Naive thymus-derived CD8-positive, alpha-beta T cell (primary cell): ENCODE measurements at regions not wholly inside any gene's neighbourhood (a gene's known extent, or its start where the extent isn't known, plus 50 kb on each side); places are given as distances from the start of the nearest gene placed in this dataset.
"Not testable (repeated sequence)": the region's sequence is repeated elsewhere in the genome, so short reads cannot be mapped to it uniquely, and the experiment has no call there.

Experiments
- ATAC-seq, 2 donors: fragments of 150-1000 bp; cut with Tn5 transposase in 1 of 2; sonication (Bioruptor Pico), chemical (Tn5 transposase) in 1 of 2; 1 replicate in 1 of 2; 2 replicates in 1 of 2; pipeline ENCODE4 v1.10.0; 2021; ENCODE audit warnings: mild to moderate bottlenecking in 2 of 2, moderate library complexity in 2 of 2
- POLR2A ChIA-PET: fragments of 350-600 bp; sonication (Branson Sonifier 250); formaldehyde crosslinking; loops from one replicate; lab custom pipeline; 2021; ENCODE audit warnings: antibody characterized with exemption; lab: Charles Lee
- DNase-seq, 10 donors: peaks; one replicate each; pipeline versions ENCODE4 v3.0.0 to v3.0.0-alpha.2; 2020 to 2022
- H3K27ac Mint-ChIP-seq, 10 donors: one replicate each; pipeline ENCODE4 v1.8.0; 2020 to 2022; ENCODE audit warnings: mild to moderate bottlenecking in 10 of 10, mixed read lengths in 10 of 10, moderate library complexity in 4 of 10, inconsistent platforms in 1 of 10
- H3K27me3 Mint-ChIP-seq, 5 donors: one replicate each; pipeline ENCODE4 v1.8.0; 2021 to 2022; ENCODE audit warnings: mixed read lengths in 5 of 5
- H3K36me3 Mint-ChIP-seq, 3 donors: one replicate each; pipeline ENCODE4 v1.8.0; 2020 to 2022; ENCODE audit warnings: mixed read lengths in 3 of 3, mild to moderate bottlenecking in 2 of 3, inconsistent platforms in 1 of 3
- H3K4me1 Mint-ChIP-seq, 4 donors: one replicate each; pipeline ENCODE4 v1.8.0; 2021 to 2022; ENCODE audit warnings: mixed read lengths in 4 of 4
- H3K4me3 Mint-ChIP-seq, 10 donors: one replicate each; pipeline ENCODE4 v1.8.0; 2020 to 2022; ENCODE audit warnings: mild to moderate bottlenecking in 10 of 10, mixed read lengths in 10 of 10, moderate library complexity in 6 of 10, inconsistent platforms in 1 of 10
- H3K9me3 Mint-ChIP-seq, 9 donors: one replicate each; pipeline ENCODE4 v1.8.0; 2020 to 2022; ENCODE audit warnings: mixed read lengths in 9 of 9, mild to moderate bottlenecking in 3 of 9, inconsistent platforms in 1 of 9, moderate library complexity in 1 of 9

- ATAC-seq, result no peak
- Mint-ChIP-seq H3K27me3 (peaks cover 0 to 9% (median 0%) of the 10 kb centered on the region in 5 donors), H3K36me3 (no peaks in the 10 kb centered on the region), H3K9me3 (peaks cover 0 to 6% (median 0%) of the 10 kb centered on the region in 9 donors), H3K27ac (no peak overlapping the region), H3K4me1 (no peaks in the 10 kb centered on the region), H3K4me3 (no peak overlapping the region)
- no peak for DNase-seq
- POLR2A ChIA-PET, result no interaction called here
Measured at GRCh38 chr6:85078058-85078457, 313.7 kb upstream of the TBX18 start.

- POLR2A ChIA-PET, result no interaction called here
- Mint-ChIP-seq H3K9me3 (peaks cover 0 to 6% (median 0%) of the 10 kb centered on the region in 9 donors), H3K4me1 (no peaks in the 10 kb centered on the region), H3K36me3 (no peaks in the 10 kb centered on the region), H3K4me3 (no peak overlapping the region), H3K27ac (no peak overlapping the region), H3K27me3 (peaks cover 0 to 9% (median 0%) of the 10 kb centered on the region in 5 donors)
- ATAC-seq (no peak), DNase-seq (no peak)
Measured at GRCh38 chr6:85077098-85077497, 312.7 kb upstream of the TBX18 start.

- H3K4me1 Mint-ChIP-seq, H3K27ac Mint-ChIP-seq, H3K36me3 Mint-ChIP-seq, H3K4me3 Mint-ChIP-seq, DNase-seq, POLR2A ChIA-PET, H3K27me3 Mint-ChIP-seq, ATAC-seq: not testable (repeated sequence)
- peaks cover 0 to 19% (median 2%) of the 10 kb centered on the region in 9 donors for H3K9me3 Mint-ChIP-seq
Measured at GRCh38 chr6:85071845-85072244, 307.4 kb upstream of the TBX18 start.

- peaks cover 0 to 14% (median 0%) of the 10 kb centered on the region in 5 donors for H3K27me3 Mint-ChIP-seq
- H3K9me3 Mint-ChIP-seq, result peaks cover 0 to 19% (median 0%) of the 10 kb centered on the region in 9 donors
- H3K27ac Mint-ChIP-seq, result no peak overlapping the region
- DNase-seq, result no peak
- ATAC-seq, result no peak
- POLR2A ChIA-PET, result no interaction called here
- no peaks in the 10 kb centered on the region for H3K4me1 Mint-ChIP-seq
- peaks cover 0 to 8% (median 0%) of the 10 kb centered on the region in 3 donors for H3K36me3 Mint-ChIP-seq
- no peak overlapping the region for H3K4me3 Mint-ChIP-seq
Measured at GRCh38 chr6:85069577-85069976, 305.2 kb upstream of the TBX18 start.

- Mint-ChIP-seq H3K9me3 (peaks cover 0 to 19% (median 0%) of the 10 kb centered on the region in 9 donors), H3K4me1 (no peaks in the 10 kb centered on the region), H3K4me3 (no peak overlapping the region), H3K27ac (no peak overlapping the region), H3K27me3 (peaks cover 0 to 21% (median 3%) of the 10 kb centered on the region in 5 donors), H3K36me3 (peaks cover 0 to 8% (median 0%) of the 10 kb centered on the region in 3 donors)
- POLR2A ChIA-PET, result no interaction called here
- DNase-seq (no peak), ATAC-seq (no peak)
Measured at GRCh38 chr6:85068221-85068620, 303.8 kb upstream of the TBX18 start.

GRCh38 chr6:85066266-85066665, 301.9 kb upstream of the TBX18 start:
- no peak for ATAC-seq
- Mint-ChIP-seq H3K4me1 (no peaks in the 10 kb centered on the region), H3K27ac (no peak overlapping the region), H3K9me3 (peaks cover 0 to 15% (median 1%) of the 10 kb centered on the region in 9 donors), H3K4me3 (no peak overlapping the region), H3K36me3 (peaks cover 0 to 8% (median 0%) of the 10 kb centered on the region in 3 donors), H3K27me3 (peaks cover 0 to 23% (median 3%) of the 10 kb centered on the region in 5 donors)
- DNase-seq, result no peak
- POLR2A ChIA-PET, result no interaction called here

GRCh38 chr6:85065831-85066230, 301.4 kb upstream of the TBX18 start:
- Mint-ChIP-seq H3K4me1 (no peaks in the 10 kb centered on the region), H3K9me3 (peaks cover 0 to 11% (median 2%) of the 10 kb centered on the region in 9 donors), H3K27me3 (peaks cover 0 to 23% (median 3%) of the 10 kb centered on the region in 5 donors), H3K36me3 (peaks cover 0 to 8% (median 0%) of the 10 kb centered on the region in 3 donors), H3K27ac (no peak overlapping the region), H3K4me3 (no peak overlapping the region)
- ATAC-seq (no peak), DNase-seq (no peak)
- POLR2A ChIA-PET, result no interaction called here

- ATAC-seq (no peak), DNase-seq (no peak)
- Mint-ChIP-seq H3K27me3 (peaks cover 0 to 23% (median 3%) of the 10 kb centered on the region in 5 donors), H3K36me3 (no peaks in the 10 kb centered on the region), H3K27ac (no peak overlapping the region), H3K4me3 (no peak overlapping the region), H3K4me1 (no peaks in the 10 kb centered on the region), H3K9me3 (peaks cover 0 to 3% (median 0%) of the 10 kb centered on the region in 9 donors)
- POLR2A ChIA-PET, result no interaction called here
Measured at GRCh38 chr6:85063611-85064010, 299.2 kb upstream of the TBX18 start.

- POLR2A ChIA-PET, result no interaction called here
- DNase-seq (no peak), ATAC-seq (no peak)
- Mint-ChIP-seq H3K27ac (no peak overlapping the region), H3K4me1 (no peaks in the 10 kb centered on the region), H3K36me3 (no peaks in the 10 kb centered on the region), H3K27me3 (peaks cover 0 to 23% (median 3%) of the 10 kb centered on the region in 5 donors), H3K4me3 (no peak overlapping the region), H3K9me3 (peaks cover 0 to 3% (median 0%) of the 10 kb centered on the region in 9 donors)
Measured at GRCh38 chr6:85062884-85063283, 298.5 kb upstream of the TBX18 start.

- H3K4me1 Mint-ChIP-seq, result no peaks in the 10 kb centered on the region
- ATAC-seq (no peak), DNase-seq (no peak)
- no peak overlapping the region for H3K4me3 Mint-ChIP-seq
- H3K36me3 Mint-ChIP-seq, result no peaks in the 10 kb centered on the region
- H3K27me3 Mint-ChIP-seq, result peaks cover 0 to 23% (median 4%) of the 10 kb centered on the region in 5 donors
- peaks cover 0 to 3% (median 1%) of the 10 kb centered on the region in 9 donors for H3K9me3 Mint-ChIP-seq
- POLR2A ChIA-PET, result no interaction called here
- no peak overlapping the region for H3K27ac Mint-ChIP-seq
Measured at GRCh38 chr6:85058806-85059205, 294.4 kb upstream of the TBX18 start.

- POLR2A ChIA-PET, result no interaction called here
- no peak overlapping the region for H3K4me3 Mint-ChIP-seq
- DNase-seq, result no peak
- peaks cover 0 to 10% (median 0%) of the 10 kb centered on the region in 5 donors for H3K27me3 Mint-ChIP-seq
- H3K4me1 Mint-ChIP-seq, result no peaks in the 10 kb centered on the region
- H3K9me3 Mint-ChIP-seq, result peaks cover 0 to 15% (median under 1%) of the 10 kb centered on the region in 9 donors
- ATAC-seq, result no peak
- H3K36me3 Mint-ChIP-seq, result no peaks in the 10 kb centered on the region
- H3K27ac Mint-ChIP-seq, result no peak overlapping the region
Measured at GRCh38 chr6:85050149-85050548, 285.8 kb upstream of the TBX18 start.

GRCh38 chr6:85049282-85049681, 284.9 kb upstream of the TBX18 start:
- ATAC-seq (no peak), DNase-seq (no peak)
- peaks cover 0 to 15% (median 0%) of the 10 kb centered on the region in 9 donors for H3K9me3 Mint-ChIP-seq
- no peak overlapping the region for H3K27ac Mint-ChIP-seq
- peaks cover 0 to 6% (median 0%) of the 10 kb centered on the region in 5 donors for H3K27me3 Mint-ChIP-seq
- H3K36me3 Mint-ChIP-seq, result no peaks in the 10 kb centered on the region
- H3K4me3 Mint-ChIP-seq, result no peak overlapping the region
- H3K4me1 Mint-ChIP-seq, result no peaks in the 10 kb centered on the region
- POLR2A ChIA-PET, result no interaction called here

- POLR2A ChIA-PET, result no interaction called here
- Mint-ChIP-seq H3K27me3 (peaks cover 0 to 7% (median 0%) of the 10 kb centered on the region in 5 donors), H3K4me1 (no peaks in the 10 kb centered on the region), H3K36me3 (no peaks in the 10 kb centered on the region), H3K27ac (no peak overlapping the region), H3K9me3 (peaks cover 0 to 15% (median 0%) of the 10 kb centered on the region in 9 donors), H3K4me3 (no peak overlapping the region)
- ATAC-seq, result no peak
- no peak for DNase-seq
Measured at GRCh38 chr6:85047818-85048217, 283.4 kb upstream of the TBX18 start.

- H3K36me3 Mint-ChIP-seq, H3K4me3 Mint-ChIP-seq, H3K4me1 Mint-ChIP-seq, POLR2A ChIA-PET, DNase-seq, ATAC-seq, H3K27ac Mint-ChIP-seq: not testable (repeated sequence)
- peaks cover 0 to 14% (median 0%) of the 10 kb centered on the region in 9 donors for H3K9me3 Mint-ChIP-seq
- H3K27me3 Mint-ChIP-seq, result peaks cover 0 to 15% (median 1%) of the 10 kb centered on the region in 5 donors
Measured at GRCh38 chr6:85045767-85046166, 281.4 kb upstream of the TBX18 start.
